Activated naive CD8-positive, alpha-beta T cell treated with anti-CD3 and anti-CD28 coated beads for 36 hours (primary cell): ENCODE measurements at regions not wholly inside any gene's neighbourhood (a gene's known extent, or its start where the extent isn't known, plus 50 kb on each side); places are given as distances from the start of the nearest gene placed in this dataset.
"Not testable (repeated sequence)": the region's sequence is repeated elsewhere in the genome, so short reads cannot be mapped to it uniquely, and the experiment has no call there.

Source experiments
- DNase-seq: peaks from one replicate; pipeline ENCODE4 v3.0.0; 2021
- H3K27ac Mint-ChIP-seq: one replicate; pipeline ENCODE4 v1.8.0; 2022; ENCODE audit warnings: mild to moderate bottlenecking, moderate library complexity, mixed read lengths
- H3K27me3 Mint-ChIP-seq: one replicate; pipeline ENCODE4 v1.8.0; 2022; ENCODE audit warnings: mild to moderate bottlenecking, mixed read lengths
- H3K36me3 Mint-ChIP-seq: one replicate; pipeline ENCODE4 v1.8.0; 2021; ENCODE audit warnings: mild to moderate bottlenecking, mixed read lengths
- H3K4me1 Mint-ChIP-seq: one replicate; pipeline ENCODE4 v1.8.0; 2021; ENCODE audit warnings: mixed read lengths
- H3K4me3 Mint-ChIP-seq: one replicate; pipeline ENCODE4 v1.8.0; 2022; ENCODE audit warnings: mild to moderate bottlenecking, moderate library complexity, mixed read lengths
- H3K9me3 Mint-ChIP-seq: one replicate; pipeline ENCODE4 v1.8.0; 2022; ENCODE audit warnings: mixed read lengths

DNA sequence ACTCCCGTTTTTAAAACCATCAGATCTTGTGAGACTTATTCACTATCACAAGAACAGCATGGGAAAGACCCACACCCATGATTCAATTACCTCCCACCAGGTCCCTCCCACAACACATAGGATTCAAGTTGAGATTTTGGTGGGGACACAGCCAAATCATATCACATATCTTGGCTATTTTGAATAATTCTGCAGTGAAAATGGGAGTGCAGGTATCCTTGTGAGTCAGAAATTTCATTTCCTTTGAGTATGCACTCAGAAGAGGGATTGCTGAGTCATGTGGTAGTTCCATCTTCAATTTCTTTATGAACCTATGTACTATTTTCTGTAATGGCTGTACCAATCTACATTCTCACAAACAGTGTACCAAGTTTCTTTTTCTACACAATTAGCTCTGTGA is 125.8 kb downstream of the ANKRD7 start:
- Mint-ChIP-seq H3K4me1 (peaks cover 3% of the 10 kb centered on the region), H3K27ac (no peak overlapping the region), H3K4me3 (no peak overlapping the region), H3K36me3 (no peaks in the 10 kb centered on the region), H3K9me3 (no peaks in the 10 kb centered on the region), H3K27me3 (no peaks in the 10 kb centered on the region)
- no peak for DNase-seq

- no peak for DNase-seq
- H3K27me3 Mint-ChIP-seq = no peaks in the 10 kb centered on the region
- peaks cover 3% of the 10 kb centered on the region for H3K4me1 Mint-ChIP-seq
- no peaks in the 10 kb centered on the region for H3K36me3 Mint-ChIP-seq
- H3K27ac Mint-ChIP-seq = no peak overlapping the region
- H3K4me3 Mint-ChIP-seq = no peak overlapping the region
- peaks cover 2% of the 10 kb centered on the region for H3K9me3 Mint-ChIP-seq
Measured at GRCh38 chr7:118352867-118353453, 128.5 kb downstream of the ANKRD7 start.

GRCh38 chr7:118366363-118366762 is 141.9 kb downstream of the ANKRD7 start:
- peaks cover 8% of the 10 kb centered on the region for H3K27me3 Mint-ChIP-seq
- H3K4me1 Mint-ChIP-seq = no peaks in the 10 kb centered on the region
- no peak for DNase-seq
- H3K4me3 Mint-ChIP-seq = no peak overlapping the region
- H3K36me3 Mint-ChIP-seq = no peaks in the 10 kb centered on the region
- no peaks in the 10 kb centered on the region for H3K9me3 Mint-ChIP-seq
- no peak overlapping the region for H3K27ac Mint-ChIP-seq

DNA sequence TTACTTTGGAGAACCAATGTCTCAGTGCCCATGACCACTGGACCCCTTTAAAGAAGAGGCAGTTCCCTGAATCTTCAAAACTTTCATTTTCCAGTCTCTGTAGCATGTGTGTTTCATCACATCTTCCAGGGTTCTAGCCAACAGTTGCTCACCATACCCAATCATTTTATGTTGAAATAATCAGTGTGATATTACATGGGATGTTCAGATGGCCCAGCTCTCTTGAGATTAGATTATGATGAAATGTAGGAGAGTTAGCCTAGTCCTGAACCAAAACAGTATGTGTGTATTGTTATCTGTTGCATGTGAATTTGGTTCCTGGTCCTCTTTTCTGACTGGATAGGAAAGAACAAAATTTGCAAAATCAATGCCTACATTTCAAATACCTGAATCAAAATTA is 144.5 kb downstream of the ANKRD7 start:
- Mint-ChIP-seq H3K27me3 (peaks cover 8% of the 10 kb centered on the region), H3K27ac (no peak overlapping the region), H3K4me1 (no peaks in the 10 kb centered on the region), H3K36me3 (no peaks in the 10 kb centered on the region), H3K4me3 (no peak overlapping the region), H3K9me3 (no peaks in the 10 kb centered on the region)
- DNase-seq = no peak

DNA sequence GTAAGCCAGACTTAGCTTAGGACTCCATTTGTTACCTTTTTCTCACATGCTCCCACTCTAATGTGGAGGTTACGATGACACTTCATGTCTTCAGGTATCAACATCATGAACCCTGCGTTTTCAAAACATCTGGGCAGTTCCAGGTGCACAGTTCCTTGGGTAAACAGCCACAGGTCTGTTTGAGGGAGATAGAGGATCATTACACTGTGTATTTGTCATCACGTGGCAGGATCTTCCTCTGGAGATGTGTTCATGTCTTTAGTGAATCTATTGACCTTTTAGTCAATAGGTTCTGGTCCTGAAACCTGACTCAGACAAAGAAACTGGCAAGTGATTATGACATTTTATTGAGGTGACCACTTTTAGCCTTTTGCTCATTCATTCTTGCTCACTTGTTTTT is 145.5 kb downstream of the ANKRD7 start:
- H3K36me3 Mint-ChIP-seq = no peaks in the 10 kb centered on the region
- DNase-seq = no peak
- H3K27ac Mint-ChIP-seq = no peak overlapping the region
- no peaks in the 10 kb centered on the region for H3K4me1 Mint-ChIP-seq
- no peak overlapping the region for H3K4me3 Mint-ChIP-seq
- no peaks in the 10 kb centered on the region for H3K9me3 Mint-ChIP-seq
- peaks cover 4% of the 10 kb centered on the region for H3K27me3 Mint-ChIP-seq

DNA sequence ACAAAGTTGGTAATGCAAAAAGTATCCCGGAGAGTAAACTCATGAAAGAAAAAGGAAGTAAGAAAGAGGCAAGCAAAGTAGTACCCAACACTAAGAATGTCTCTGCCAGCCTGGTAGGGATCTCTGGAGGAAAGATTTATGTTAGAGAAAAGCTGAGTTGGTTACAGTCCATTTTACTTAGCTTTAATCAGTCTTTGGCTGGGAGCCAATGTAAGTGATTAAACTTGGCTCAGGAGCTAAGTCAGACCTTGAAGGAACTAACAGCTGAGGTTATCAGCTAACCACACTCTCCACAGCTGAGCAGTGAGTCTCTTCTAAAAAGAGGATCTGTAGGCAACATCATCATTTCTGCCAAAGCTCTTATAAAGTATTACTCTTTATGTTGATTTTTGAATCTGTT is 148.0 kb downstream of the ANKRD7 start:
- Mint-ChIP-seq H3K27me3 (peaks cover 4% of the 10 kb centered on the region), H3K27ac (no peak overlapping the region), H3K4me3 (no peak overlapping the region), H3K4me1 (no peaks in the 10 kb centered on the region), H3K9me3 (no peaks in the 10 kb centered on the region), H3K36me3 (no peaks in the 10 kb centered on the region)
- no peak for DNase-seq

DNA sequence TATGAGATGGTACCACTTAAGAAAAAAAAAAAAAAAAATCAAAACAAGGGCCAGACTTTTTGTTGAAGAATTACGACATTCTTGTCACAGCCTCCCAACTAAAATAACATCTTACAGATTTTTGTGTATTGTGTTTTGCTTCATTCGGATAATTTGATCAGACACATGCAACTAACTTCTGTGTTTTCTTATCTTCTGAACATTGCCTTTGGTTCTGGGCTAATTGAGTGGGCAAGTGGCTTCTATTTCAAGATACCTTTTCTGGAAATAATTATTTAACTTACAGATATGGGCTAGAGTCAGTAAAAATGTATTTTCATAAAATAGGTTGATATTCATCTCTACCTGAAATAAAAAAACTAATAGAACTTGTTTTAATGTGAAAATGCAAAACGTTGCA is 165.1 kb downstream of the ANKRD7 start:
- DNase-seq = no peak
- no peak overlapping the region for H3K4me3 Mint-ChIP-seq
- H3K36me3 Mint-ChIP-seq = no peaks in the 10 kb centered on the region
- H3K27ac Mint-ChIP-seq = no peak overlapping the region
- H3K9me3 Mint-ChIP-seq = no peaks in the 10 kb centered on the region
- no peaks in the 10 kb centered on the region for H3K4me1 Mint-ChIP-seq
- H3K27me3 Mint-ChIP-seq = no peaks in the 10 kb centered on the region

DNA sequence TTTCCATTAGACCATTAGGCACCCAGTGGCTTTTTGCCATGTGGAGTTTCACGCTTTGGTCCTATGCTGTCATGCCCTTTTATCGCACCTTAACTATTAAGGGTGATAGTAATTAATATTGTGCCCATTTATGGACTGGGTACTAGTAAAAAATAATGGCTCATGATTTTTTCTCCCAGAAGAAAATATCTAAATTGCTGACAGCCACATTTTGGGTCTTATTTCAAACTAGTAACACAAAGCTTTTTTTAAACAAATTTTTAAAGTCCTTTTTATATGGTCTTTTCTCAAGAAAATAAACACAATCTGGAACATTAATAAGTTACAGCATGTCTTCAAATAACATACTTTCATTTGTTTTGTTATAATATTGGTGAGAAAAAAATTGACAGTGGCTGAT is 179.7 kb downstream of the ANKRD7 start:
- Mint-ChIP-seq H3K27ac (no peak overlapping the region), H3K4me3 (no peak overlapping the region), H3K9me3 (no peaks in the 10 kb centered on the region), H3K36me3 (no peaks in the 10 kb centered on the region), H3K4me1 (no peaks in the 10 kb centered on the region), H3K27me3 (peaks cover 3% of the 10 kb centered on the region)
- DNase-seq = no peak

DNA sequence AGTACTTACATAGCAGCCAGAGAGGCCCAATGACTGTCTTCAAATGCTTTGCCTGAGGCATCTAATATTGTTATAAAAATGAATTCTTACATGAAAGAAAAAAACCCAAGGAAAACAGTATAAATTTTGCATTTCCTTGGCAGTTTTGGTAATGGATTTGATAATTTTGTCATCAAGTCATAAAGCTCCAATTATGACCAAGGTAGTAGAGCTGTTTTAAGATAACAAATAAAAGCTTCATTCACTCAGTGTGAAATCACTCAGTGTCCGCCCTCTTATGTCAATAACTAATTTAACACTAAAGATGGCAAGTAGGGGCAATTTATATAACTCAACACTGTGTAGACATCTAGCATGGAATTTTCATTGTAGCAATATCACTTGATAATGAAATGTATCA is 193.9 kb downstream of the ANKRD7 start:
- H3K27ac Mint-ChIP-seq = no peak overlapping the region
- no peaks in the 10 kb centered on the region for H3K36me3 Mint-ChIP-seq
- DNase-seq = no peak
- H3K4me1 Mint-ChIP-seq = no peaks in the 10 kb centered on the region
- H3K27me3 Mint-ChIP-seq = no peaks in the 10 kb centered on the region
- no peak overlapping the region for H3K4me3 Mint-ChIP-seq
- H3K9me3 Mint-ChIP-seq = no peaks in the 10 kb centered on the region

DNA sequence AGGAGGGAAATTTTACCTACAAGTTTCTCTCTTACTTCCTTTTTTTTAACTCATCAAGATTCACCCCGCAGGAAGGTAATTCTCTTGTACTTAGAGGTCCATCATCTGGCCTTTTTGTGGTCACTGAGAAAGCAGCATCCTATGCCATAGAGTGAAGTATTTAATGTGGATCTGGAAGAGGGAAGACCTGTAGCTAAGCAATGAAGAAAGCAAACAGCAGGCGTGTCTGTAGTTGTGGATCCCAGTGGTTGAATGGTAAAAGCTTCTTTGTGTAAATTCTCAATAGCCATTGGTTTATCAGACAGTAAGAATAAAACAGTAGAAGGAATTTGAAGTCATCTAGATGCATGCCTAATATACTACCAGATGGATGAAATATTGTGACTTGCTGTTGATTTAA is 196.4 kb downstream of the ANKRD7 start:
- Mint-ChIP-seq H3K27me3 (no peaks in the 10 kb centered on the region), H3K9me3 (no peaks in the 10 kb centered on the region), H3K36me3 (no peaks in the 10 kb centered on the region), H3K4me1 (no peaks in the 10 kb centered on the region), H3K27ac (no peak overlapping the region), H3K4me3 (no peak overlapping the region)
- DNase-seq = no peak

- H3K4me1 Mint-ChIP-seq = no peaks in the 10 kb centered on the region
- no peak overlapping the region for H3K27ac Mint-ChIP-seq
- no peaks in the 10 kb centered on the region for H3K27me3 Mint-ChIP-seq
- no peaks in the 10 kb centered on the region for H3K36me3 Mint-ChIP-seq
- H3K4me3 Mint-ChIP-seq = no peak overlapping the region
- no peaks in the 10 kb centered on the region for H3K9me3 Mint-ChIP-seq
- no peak for DNase-seq
Measured at GRCh38 chr7:118429141-118429540, 204.6 kb downstream of the ANKRD7 start.

DNA sequence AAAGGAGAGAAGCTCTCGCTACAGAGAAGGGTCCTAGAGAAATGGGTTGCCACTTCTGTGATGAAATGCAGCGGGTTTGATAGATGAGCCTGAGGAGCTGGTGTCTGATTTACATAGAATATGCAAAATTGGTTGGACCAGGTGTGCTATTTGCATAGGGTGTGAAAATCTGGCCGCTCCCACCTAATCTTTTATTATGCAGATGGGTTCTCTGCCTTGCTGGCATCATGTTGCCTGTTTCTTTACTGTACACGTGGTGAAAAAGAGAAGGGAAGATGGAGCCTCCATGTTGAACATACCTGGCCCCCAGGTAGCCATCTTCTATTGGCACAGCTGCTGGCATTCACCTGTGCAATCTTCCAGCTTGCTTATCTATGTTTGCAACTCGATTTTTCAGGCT is 212.2 kb downstream of the ANKRD7 start:
- H3K36me3 Mint-ChIP-seq = no peaks in the 10 kb centered on the region
- DNase-seq = no peak
- H3K4me3 Mint-ChIP-seq = no peak overlapping the region
- no peaks in the 10 kb centered on the region for H3K4me1 Mint-ChIP-seq
- H3K27ac Mint-ChIP-seq = no peak overlapping the region
- no peaks in the 10 kb centered on the region for H3K27me3 Mint-ChIP-seq
- no peaks in the 10 kb centered on the region for H3K9me3 Mint-ChIP-seq

DNA sequence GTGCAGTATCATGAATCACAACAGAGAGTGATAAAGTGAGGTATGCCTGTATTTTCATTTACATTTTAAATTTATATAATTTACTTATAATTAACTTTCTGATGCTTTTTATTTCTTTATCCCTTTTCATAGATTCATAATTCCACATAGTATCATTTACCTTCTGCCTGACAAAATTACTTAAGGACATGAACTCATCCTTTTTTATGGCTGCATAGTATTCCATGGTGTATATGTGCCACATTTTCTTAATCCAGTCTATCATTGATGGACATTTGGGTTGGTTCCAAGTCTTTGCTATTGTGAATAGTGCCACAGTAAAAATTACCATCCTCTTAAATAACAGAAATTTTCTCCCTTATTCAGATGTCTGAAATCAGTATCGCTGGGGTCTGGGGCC is 224.5 kb downstream of the ANKRD7 start:
- H3K27me3 Mint-ChIP-seq, H3K4me1 Mint-ChIP-seq, DNase-seq, H3K4me3 Mint-ChIP-seq, H3K27ac Mint-ChIP-seq, H3K9me3 Mint-ChIP-seq, H3K36me3 Mint-ChIP-seq: not testable (repeated sequence)

GRCh38 chr7:118449797-118450567 is 225.5 kb downstream of the ANKRD7 start:
- H3K27me3 Mint-ChIP-seq = no peaks in the 10 kb centered on the region
- no peak overlapping the region for H3K4me3 Mint-ChIP-seq
- peaks cover 1% of the 10 kb centered on the region for H3K9me3 Mint-ChIP-seq
- no peaks in the 10 kb centered on the region for H3K4me1 Mint-ChIP-seq
- no peak for DNase-seq
- H3K27ac Mint-ChIP-seq = no peak overlapping the region
- H3K36me3 Mint-ChIP-seq = no peaks in the 10 kb centered on the region

DNA sequence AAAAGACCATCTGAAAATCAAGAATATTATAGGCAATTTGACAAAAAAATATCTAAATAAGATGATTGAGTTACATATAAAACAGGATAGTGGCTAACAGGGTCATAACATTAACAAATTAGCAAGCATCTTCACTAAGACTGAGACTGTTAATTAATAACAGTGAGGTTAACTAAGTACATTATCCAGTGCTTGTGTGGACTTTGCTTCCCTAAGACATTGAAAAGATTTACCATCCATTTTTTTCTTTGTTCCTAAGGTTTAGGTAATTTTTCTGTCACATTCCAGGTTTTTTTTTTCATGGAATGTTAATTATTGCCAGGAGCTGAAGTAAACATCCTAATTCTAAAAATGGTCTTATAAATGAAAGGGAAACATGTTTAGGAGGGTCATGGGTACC is 227.6 kb downstream of the ANKRD7 start:
- H3K9me3 Mint-ChIP-seq = peaks cover 1% of the 10 kb centered on the region
- DNase-seq = no peak
- no peaks in the 10 kb centered on the region for H3K36me3 Mint-ChIP-seq
- no peak overlapping the region for H3K27ac Mint-ChIP-seq
- H3K4me1 Mint-ChIP-seq = no peaks in the 10 kb centered on the region
- H3K4me3 Mint-ChIP-seq = no peak overlapping the region
- H3K27me3 Mint-ChIP-seq = no peaks in the 10 kb centered on the region

GRCh38 chr7:118467381-118467780 is 242.9 kb downstream of the ANKRD7 start:
- H3K36me3 Mint-ChIP-seq = no peaks in the 10 kb centered on the region
- H3K27ac Mint-ChIP-seq = no peak overlapping the region
- H3K27me3 Mint-ChIP-seq = no peaks in the 10 kb centered on the region
- no peak overlapping the region for H3K4me3 Mint-ChIP-seq
- no peaks in the 10 kb centered on the region for H3K4me1 Mint-ChIP-seq
- H3K9me3 Mint-ChIP-seq = no peaks in the 10 kb centered on the region
- DNase-seq = no peak
